ENCODE measurements at regions not wholly inside any gene's neighbourhood (a gene's known extent, or its start where the extent isn't known, plus 50 kb on each side); places are given as distances from the start of the nearest gene placed in this dataset.

DNA sequence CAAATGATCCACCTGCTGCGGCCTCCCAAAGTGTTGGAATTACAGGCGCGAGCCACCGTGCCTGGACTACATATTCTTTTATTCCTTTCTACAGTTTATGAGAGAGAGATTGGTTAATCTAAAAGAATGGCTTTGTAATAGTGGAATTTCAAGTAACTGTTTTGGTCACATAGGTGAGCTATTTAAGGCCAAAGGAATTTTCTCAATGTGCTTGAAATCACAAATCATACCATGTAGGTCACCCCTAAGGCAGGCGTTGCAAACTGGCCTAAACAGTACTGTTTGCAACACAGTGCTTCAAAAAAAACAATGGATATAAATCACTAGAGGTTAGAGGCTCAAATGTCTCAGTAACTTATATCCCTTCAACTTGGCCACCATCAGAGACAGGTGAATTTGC, 103.7 kb upstream of the PTPRR start:
- TF ChIP-seq, protein P1, sequence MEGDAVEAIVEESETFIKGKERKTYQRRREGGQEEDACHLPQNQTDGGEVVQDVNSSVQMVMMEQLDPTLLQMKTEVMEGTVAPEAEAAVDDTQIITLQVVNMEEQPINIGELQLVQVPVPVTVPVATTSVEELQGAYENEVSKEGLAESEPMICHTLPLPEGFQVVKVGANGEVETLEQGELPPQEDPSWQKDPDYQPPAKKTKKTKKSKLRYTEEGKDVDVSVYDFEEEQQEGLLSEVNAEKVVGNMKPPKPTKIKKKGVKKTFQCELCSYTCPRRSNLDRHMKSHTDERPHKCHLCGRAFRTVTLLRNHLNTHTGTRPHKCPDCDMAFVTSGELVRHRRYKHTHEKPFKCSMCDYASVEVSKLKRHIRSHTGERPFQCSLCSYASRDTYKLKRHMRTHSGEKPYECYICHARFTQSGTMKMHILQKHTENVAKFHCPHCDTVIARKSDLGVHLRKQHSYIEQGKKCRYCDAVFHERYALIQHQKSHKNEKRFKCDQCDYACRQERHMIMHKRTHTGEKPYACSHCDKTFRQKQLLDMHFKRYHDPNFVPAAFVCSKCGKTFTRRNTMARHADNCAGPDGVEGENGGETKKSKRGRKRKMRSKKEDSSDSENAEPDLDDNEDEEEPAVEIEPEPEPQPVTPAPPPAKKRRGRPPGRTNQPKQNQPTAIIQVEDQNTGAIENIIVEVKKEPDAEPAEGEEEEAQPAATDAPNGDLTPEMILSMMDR (IDR thresholded peaks at IDR 0.05 in 8 of 11, conservative IDR thresholded peaks at IDR 0.05 in 3 of 11): no peak
- TF ChIP-seq POLR2A (IDR thresholded peaks at IDR 0.05): no peak

Data from spleen (tissue), 7 donors.